Fibroblast of upper back skin (primary cell): ENCODE measurements at regions not wholly inside any gene's neighbourhood (a gene's known extent, or its start where the extent isn't known, plus 50 kb on each side); places are given as distances from the start of the nearest gene placed in this dataset.
A peak's percentile ranks its signal among the peaks of the same experiment; 100 is the strongest.
"Not testable (repeated sequence)": the region's sequence is repeated elsewhere in the genome, so short reads cannot be mapped to it uniquely, and the experiment has no call there.

ENCODE experiments used
- DNase-seq: peaks from one replicate; pipeline ENCODE4 v3.0.0-alpha.2; 2013

DNA sequence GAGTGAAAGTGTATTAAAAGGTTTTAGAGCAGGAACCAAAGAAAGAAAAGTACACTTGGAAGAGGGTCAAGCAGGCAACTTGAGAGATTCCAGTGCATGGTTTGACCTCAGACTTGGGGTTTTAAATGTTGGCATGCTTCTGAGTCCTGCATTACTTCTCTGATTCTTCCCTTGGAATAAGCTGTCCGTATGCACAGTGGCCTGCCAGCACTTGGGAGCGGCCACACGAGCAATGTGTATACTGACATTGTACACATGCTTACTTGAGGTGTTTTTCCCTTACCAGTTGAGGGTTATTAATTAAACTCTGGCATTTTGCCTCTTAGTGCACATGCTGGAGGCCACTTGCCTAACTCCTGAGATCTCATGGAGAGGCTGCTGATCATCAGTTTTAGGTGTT lies 786.6 kb upstream of the RGS18 start:
- DNase-seq = no peak

DNA sequence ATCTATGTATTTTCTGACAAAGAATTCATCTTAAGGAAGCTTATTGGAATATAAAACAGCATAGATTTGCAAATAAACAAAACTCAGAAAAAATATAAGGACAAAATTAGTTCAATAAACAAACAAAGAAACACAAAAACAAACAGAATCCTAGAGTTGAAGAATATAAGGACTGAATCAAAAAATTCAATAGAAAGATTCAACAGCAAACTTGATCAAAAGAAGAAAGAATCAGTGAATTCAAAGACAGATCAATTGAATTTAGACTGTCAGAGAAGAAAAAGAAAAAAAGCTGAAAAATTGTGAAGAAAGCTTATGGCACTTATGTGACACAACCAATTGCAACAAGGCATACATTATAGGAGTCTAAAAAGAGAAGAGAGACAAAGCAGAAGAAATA lies 770.0 kb upstream of the RGS18 start:
- DNase-seq = no peak

DNA sequence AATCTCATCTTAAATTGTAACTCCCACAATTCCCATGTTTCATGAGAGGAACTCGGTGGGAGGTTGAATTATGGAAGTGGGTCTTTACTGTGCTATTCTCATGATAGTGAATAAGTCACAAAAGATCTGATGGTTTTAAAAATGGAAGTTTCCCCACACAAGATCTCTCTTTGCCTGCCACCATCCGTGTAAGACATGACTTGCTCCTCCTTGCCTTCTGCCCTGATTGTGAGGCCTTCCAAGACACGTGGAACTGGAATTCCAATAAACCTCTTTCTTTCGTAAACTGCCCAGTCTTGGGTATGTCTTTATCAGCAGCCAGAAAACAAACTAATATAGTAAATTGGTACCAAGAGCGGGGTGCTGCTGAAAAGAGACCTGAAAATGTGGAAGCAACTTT lies 761.6 kb upstream of the RGS18 start:
- no peak for DNase-seq

DNA sequence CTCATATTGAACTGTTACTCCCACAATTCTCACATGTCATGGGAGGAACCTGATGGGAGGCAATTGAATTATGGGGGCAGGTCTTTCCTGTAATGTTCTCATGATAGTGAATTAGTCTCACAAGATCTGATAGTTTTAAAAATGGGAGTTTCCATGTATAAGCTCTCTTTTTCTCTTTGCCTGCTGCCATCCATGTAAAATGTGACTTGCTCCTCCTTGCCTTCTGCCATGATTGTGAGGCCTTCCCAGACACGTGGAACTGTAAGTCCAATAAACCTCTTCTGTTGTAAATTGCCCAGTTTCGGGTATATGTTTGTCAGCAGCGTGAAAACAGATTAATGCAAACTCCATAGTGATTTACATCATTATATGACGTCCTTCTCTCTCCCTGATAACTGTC lies 759.7 kb upstream of the RGS18 start:
- DNase-seq = no peak

DNA sequence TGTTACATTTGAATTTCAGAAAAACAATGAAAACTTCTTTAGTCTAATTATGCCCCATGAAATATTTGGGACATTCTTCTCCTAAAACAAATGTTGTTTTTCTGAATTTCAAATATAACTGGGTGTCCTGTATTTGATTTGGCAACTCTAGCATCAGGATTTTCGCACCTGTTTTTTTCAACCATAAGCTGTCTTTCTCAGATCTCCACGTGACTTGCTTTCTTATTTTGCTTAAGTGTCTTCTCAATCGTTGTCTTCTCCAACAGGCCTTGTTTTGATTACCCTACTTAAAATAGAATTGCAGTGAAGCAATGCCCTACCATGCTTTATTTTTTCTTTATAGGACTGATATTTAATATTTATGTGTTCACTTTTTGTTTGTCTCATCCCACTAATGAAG lies 752.8 kb upstream of the RGS18 start:
- DNase-seq = no peak

DNA sequence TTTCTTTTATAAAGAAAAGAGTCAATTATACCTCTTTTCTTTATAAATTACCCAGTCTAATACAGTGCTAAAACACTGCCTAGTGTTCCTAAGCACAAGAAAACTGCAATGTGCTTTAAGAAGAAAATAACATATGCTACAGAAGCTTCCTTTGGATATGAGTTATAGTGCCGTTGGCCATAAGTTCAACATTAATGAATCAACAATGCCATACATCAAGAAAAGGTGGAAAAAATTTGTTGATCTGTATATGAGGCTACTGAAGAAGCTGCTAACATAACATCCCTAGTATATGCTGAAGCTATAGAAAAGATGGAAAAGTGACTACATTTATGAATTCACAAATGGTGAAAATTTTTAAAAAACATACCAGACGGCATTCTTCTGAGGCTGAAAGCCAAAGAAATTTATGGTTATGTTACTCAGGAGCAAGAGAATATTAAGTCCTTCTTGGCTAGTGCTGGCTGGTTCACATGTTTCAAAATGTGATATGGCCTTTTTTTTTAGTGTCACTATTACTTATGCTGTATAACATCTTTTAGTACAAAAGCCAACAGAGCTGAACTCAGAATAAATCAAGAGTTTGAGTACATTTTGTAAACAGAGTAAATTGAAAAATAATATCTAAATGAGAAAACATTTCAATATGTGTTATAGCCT lies 743.2 kb upstream of the RGS18 start:
- DNase-seq = no peak

DNA sequence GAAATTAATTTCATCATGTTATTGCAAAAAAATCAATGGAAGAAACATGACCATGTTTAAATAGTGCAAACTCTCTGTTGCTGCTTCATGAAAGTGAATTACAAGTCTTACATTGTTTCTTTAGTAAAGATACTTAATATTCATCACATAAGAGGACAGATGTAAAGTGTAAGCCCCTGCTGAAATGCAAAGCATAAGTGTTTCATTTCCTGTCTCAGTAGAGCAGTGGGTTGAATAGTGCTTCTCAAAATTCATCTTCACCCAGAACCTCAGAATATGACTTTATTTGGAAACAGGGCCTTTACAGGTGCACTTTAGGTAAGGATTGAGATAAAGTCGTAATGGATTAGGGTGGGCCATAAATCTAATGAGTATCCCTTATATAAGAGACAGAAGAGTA lies 738.4 kb upstream of the RGS18 start:
- DNase-seq = no peak

DNA sequence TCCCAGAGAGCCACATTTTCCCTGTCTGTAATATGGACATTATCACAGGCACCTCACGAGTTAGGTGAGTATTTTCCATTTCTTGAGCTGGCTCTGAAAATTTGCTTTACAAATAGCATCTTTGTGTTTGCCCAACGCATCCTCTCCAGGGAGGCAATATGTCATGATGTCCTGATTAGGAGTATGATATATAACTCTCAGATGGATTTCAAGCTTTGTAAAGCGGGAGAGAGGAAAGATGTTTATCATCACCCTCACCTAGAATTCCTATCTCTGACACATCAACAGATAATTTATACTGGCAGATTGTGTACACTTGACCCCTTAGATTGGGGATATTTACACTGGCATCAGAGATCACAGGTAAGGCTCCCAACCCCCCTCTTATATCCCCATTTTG lies 730.7 kb upstream of the RGS18 start:
- no peak for DNase-seq

DNA sequence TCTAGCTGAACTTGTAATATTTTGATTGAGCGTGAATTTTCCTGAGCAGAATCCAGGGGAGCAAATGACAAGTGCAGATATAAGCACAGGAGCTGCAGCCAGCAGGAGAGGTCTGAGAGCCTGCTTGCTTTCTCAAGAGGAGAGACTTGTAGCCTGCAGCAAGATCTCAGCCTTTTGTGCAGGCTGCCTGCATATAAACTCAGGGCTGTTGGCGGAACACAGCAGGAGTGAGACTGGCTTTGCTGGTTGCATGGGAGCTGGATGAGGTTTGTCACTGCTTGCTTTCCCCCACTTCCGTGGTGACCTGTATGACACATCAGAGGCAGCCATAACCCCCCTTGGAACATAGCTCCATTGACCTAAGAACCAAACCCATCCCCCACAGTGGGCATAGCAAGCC lies 725.4 kb upstream of the RGS18 start:
- no peak for DNase-seq

DNA sequence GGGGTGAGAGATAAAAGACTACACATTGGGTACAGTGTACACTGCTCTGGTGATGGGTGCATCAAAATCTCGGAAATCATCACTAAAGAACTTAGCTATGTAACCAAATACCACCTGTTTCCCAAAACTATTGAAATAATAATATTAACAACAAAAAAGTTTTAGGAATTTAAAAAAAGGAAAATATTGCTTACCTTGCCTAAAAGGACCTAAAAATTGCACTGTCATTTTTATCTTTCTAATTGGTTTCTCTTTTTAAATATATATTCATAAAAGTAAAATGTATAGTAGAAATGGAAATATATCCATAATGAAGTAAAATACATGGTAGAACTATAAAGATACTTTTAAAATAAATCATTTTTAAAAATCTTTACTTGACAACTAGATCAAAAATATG lies 719.3 kb upstream of the RGS18 start:
- no peak for DNase-seq

DNA sequence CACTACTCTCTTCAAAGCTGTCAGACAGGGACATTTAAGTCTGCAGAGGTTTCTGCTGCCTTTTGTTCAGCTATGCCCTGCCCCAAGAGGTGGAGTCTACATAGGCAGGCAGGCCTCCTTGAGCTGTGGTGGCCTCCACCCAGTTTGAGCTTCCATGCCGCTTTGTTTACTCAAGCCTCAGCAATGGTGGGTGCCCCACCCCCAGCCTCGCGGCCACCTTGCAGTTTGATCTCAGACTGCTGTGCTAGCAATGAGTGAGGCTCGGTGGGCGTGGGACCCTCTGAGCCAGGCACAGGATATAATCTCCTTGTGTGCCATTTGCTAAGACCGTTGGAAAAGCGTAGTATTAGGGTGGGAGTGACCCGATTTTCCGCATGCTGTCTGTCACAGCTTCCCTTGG lies 710.0 kb upstream of the RGS18 start:
- DNase-seq = not testable (repeated sequence)

DNA sequence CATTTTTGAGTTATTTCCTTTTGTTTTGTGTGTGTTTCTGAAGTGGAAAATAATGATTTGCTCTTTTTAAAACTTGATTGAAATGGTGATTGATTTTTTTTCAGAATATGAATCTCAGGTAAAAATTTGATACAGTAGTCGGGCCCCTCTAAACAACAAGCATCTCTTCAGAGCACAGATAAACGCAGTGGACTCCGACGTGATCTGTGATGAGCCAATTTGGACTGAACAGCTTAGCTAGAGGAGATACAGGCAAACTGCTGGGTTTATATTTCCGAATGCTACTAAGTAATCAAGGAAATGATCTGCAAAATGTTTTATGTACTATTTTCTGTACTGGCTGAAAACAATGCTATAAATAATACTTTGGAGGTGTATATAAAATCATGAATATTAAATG lies 705.7 kb upstream of the RGS18 start:
- DNase-seq = no peak

DNA sequence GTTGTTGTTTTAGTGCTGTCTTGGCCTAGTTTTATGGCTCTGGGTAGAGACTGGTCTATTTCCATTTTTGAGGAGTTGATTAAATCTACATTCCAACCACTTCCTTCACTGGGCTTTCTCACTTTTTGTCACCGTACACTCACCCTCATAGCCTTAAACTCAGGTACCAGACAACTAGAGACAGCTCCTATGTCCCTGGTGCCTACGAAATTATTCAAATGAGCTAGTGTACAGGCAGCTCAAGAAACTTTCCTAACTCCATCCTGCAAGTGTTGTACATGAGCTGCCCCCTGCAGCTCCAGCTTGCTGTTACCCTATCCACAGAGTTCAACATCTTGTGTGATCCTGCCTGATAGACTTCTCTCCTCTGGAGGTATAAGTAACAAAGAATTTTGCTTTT lies 704.8 kb upstream of the RGS18 start:
- no peak for DNase-seq

DNA sequence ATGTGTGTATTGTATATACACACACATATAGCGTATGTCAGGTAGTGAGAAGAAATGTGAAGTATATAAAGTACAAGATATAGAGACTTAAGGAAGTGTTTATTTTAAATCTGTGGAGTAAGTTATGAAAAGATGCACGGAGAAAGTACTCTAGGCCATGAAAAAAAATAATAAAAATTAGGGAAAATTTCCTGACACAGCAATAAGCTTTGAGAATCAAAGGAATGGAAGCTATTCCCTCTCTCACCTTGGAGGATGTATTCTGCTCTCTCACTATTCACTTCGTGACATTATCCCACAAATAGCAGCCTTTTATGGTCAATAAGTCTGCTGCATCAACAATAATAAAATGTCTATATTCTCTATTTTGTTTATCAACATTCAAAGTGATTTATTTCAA lies 700.4 kb upstream of the RGS18 start:
- DNase-seq = no peak

DNA sequence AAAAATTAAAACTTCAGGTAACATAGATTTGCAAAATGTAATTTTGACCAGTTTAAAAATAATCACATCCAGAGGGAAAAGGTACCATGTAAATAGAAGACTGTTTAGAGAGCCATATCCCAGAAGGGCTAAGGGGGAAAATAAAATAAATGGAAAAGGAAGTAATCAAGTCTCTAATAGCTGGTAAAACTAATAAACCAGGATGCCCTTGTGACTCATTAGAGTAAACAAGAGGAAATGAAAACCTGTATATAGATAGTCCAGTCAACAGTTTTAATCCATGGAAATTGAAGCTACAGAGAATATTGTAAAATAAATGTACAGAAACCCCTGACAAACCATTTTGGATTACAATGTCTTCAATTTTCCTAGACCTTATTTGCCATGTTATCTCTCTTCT lies 698.0 kb upstream of the RGS18 start:
- no peak for DNase-seq

DNA sequence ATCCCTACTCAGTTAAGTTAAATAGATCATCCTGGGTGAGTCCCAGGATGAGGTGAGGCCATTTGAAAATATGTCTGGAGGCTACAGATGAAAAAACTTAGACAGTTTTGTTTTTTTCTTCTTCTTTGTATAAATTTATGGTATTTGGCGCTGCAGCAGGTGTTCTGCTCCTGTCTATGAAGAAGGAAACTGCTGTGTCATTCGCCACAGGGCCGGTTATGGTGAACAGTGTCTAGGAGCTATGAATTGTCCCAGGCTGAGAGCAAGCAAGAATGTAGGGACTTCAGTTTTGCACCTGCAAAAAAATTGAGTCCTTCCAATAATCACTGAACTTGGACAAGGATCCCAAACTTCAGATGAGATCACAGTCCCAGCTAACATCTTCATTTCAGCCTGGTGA lies 674.3 kb upstream of the RGS18 start:
- no peak for DNase-seq

DNA sequence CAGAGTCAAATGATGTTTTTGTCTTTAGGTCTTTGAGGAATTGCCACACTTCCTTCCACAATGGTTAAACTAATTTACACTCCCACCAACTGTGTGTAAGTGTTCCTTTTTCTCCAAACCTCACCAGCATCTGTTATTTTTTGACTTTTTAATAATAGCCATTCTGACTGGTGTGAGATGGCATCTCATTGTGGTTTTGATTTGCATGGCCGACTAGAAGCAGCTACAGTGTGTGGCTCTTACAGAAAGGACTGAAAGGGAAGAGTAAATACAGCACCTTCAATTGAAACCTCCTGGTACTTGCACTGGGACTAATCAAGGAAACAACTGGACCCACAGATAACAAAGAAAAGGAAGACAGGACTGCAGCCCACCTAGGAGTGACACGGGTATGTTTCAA lies 668.0 kb upstream of the RGS18 start:
- no peak for DNase-seq

DNA sequence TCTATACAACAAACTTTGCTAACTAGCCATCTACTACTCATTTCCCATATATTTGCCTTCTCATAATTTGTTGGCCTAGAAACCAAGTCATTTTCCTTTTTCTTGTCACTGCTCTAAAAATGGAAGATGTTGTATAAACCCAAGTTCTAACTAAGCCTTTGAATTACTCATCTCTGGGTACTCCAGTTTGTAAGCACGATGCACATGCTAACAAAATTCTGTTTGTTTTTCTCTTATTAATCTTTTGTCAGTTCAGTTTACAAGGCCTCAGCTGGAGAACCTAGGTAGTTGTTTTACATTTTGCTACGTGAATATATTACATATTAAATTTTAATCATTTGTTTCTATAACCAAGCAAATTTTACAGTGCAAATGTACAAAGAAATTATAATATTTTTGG lies 663.2 kb upstream of the RGS18 start:
- no peak for DNase-seq

DNA sequence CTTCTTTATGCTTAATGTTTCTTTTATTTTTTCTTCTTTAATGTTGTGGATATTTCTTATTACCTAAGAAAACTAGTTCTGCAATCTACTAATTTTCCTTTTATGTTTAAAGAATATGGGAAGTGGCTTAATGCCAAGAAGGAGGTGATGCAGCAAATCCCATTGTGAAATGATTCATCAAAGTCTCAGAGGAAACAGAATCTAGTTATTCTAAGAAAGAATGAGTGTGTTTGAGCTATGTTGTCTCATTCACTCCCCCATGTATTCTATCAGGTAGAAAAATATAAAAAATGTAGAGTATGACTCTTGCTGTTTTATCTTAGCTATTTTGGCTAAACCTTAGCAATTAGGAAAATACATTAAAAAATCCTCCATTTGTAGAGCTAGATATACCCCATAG lies 659.9 kb upstream of the RGS18 start:
- DNase-seq = peak; percentile 48

DNA sequence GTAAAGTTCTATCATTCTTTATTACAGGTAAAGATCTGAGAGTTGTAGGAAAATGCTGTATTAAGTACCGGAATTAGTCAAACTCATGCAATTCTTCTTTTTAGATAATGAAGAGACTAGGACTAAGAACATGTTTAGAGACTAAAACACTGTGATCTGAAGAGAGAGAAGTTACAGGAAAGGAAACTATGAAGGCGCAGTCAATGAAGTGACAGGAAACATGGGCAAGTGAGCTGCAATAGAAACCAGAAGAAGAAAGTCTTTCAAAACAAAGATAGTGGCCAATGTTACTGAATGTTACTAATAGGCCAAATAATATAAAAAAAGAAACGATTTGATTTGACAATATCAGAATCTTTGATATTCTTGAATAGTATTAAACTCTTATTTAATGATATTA lies 659.4 kb upstream of the RGS18 start:
- DNase-seq = no peak

DNA sequence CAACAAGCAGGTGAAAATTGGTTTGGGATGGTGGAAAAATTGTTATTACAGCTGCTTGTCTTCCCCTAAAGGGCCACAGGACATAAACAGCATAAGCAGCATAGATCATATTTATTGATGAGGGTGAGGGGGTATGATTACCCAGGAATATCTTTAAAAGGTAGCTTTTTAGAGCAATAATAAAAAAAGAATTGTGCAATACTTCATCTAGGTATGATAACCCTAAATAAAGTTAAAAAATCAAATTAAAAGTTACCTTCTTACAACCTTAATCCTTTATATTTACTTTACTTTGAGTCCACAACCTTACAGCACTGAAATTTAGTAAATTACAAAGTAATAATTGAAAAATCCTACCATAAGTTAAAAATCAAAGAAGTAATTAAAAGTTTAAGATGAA lies 653.3 kb upstream of the RGS18 start:
- no peak for DNase-seq

DNA sequence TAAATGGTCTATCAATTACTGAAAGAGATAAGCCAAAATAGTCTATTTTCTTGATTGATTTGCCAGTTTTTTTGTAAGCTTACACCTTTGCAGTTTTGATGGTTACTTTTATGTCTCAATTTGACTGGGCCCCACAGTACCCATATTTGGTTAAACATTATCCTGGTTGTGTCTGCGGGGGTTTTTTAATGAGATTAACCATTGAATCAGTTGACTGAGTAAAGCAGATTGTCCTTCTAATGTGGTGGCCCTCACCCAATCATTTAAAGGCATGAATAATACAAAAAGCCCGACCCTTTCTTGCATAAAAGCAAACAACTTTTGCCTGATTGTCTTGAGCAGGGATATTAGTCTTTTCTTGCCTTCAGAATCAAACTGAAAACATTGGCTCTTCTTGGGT lies 650.0 kb upstream of the RGS18 start:
- no peak for DNase-seq

DNA sequence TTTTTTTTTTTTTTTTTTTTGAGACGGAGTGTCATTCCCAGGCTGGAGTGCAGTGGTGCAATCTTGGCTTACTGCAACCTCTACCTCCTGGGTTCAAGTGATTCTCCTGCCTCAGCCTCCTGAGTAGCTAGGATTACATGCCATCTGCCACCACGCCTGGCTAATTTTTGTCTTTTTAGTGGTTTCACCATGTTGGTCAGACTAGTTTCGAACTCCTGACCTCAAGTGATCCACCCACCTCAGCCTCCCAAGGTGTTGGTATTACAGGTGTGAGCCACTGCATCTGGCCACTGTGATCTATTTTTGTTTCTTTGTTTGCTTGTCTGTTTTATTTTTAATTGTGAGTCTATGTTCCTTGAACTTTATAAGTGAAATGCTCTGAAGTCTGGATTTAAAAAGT lies 646.8 kb upstream of the RGS18 start:
- not testable (repeated sequence) for DNase-seq

DNA sequence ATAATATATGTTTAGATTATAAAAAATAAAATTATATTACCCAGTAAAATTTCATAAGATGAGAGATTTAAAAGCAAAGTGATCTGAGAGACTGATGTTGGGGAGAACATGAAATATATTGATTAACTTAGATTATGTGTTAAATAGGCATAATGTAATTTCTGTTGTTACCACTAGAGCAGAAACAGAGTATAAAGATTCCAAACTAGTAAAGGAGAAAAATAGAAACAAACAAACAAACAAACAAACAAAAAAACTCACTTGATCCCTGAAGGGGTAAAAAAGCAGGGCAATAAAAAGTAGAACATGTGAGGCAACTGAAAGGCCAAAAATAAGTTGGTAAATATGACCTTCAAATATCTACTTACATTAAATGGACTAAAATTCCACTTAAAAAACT lies 640.4 kb upstream of the RGS18 start:
- DNase-seq = no peak

DNA sequence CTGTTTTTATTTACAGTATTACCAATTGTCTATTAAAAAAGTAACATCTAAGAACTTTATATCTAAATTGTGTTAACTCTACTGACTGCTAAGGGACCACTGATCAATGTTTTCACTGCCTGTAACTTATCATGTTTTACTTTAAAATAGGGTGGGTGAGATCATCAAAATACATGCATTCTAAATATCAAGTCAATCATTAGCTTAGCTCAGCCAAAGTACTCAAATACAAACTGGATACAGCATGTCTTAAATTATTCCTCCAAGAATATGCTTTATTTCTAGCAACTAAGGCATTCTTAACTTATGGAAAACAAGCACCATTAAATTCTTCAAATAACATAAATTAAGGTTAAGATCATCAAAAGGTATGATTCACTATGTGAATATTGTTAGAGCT lies 638.7 kb upstream of the RGS18 start:
- DNase-seq = no peak

DNA sequence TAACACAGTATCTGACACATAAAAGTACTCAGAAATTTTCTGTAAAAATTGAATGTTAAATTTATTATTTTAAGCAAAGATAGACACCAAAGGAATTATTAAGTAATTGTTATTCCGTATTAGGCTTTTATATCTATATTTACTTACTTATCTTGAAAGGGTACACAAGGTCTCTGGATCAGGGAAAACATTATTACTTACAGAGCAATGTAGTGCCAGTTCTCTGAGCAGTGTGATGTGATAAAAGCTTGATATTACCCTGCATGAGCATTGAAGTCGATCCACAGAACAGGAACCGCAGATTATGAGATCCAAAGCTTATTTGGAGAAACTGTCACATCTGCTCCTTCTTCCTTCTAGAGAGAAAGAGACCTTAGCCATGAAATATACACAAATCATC lies 637.9 kb upstream of the RGS18 start:
- no peak for DNase-seq
